DMS53 treated with DMSO at 0.1 percent for 48 hours (cell line): ENCODE measurements at regions not wholly inside any gene's neighbourhood (a gene's known extent, or its start where the extent isn't known, plus 50 kb on each side); places are given as distances from the start of the nearest gene placed in this dataset.

Experiments
- DNase-seq: peaks from one replicate; lab custom pipeline; 2025; ENCODE audit not compliant: unreplicated experiment; lab: John Stamatoyannopoulos, UW

DNA sequence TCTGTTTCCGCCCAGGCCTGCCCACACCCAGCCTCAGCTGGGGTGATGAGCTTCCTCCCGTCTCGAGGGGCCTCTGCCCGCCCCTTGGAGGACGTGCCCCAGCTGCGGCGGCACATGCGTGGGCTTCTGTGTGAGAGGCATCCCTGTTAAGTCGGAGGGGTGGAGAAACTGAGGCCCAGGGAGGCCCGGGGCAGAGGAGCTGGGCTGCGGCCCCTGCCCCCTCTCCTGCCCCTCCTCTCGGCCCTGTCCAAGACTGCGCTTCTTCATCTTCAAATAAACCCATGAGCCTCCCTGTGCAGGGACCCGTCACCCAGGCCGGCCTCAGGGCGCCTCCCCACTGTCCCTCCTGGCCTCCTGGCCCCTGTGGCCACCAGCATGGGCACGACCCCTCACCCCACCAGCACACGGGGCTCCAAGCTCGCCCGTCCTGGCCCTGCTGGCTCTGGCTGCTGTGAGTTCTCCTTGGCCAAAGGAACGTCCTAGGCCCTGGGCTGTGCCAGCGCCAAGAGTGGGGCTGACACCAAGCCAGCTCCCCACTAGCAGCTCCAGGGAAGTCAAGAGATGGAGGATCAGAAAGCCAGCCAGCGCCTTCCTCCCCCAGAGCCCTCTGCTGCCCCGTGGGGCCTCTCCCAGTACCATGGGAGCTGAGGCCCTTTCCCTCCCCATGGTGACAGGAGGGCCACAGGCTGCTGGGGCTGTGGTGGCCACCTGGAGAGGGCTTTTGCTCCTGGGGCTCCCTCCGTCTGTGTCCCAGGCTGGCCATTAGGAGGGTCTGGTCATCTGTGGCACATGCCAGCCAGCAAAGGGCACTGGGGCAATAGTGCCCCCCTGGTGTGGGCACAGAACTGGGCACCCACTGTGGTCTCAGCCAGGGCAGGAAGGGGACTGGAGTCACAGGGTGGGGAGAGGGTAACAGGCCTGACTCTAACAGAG lies 180.4 kb downstream of the KIF26A start:
- no peak for DNase-seq

- DNase-seq: no peak
These were observed 181.3 kb downstream of the KIF26A start for GRCh38 chr14:104319491-104320241.

GRCh38 chr14:104320611-104321086 lies 182.3 kb downstream of the KIF26A start:
- DNase-seq: no peak

- DNase-seq: no peak
These were observed 182.9 kb downstream of the KIF26A start for GRCh38 chr14:104321088-104321801.

- no peak for DNase-seq
These were observed 183.4 kb downstream of the KIF26A start for GRCh38 chr14:104321802-104322130.

DNA sequence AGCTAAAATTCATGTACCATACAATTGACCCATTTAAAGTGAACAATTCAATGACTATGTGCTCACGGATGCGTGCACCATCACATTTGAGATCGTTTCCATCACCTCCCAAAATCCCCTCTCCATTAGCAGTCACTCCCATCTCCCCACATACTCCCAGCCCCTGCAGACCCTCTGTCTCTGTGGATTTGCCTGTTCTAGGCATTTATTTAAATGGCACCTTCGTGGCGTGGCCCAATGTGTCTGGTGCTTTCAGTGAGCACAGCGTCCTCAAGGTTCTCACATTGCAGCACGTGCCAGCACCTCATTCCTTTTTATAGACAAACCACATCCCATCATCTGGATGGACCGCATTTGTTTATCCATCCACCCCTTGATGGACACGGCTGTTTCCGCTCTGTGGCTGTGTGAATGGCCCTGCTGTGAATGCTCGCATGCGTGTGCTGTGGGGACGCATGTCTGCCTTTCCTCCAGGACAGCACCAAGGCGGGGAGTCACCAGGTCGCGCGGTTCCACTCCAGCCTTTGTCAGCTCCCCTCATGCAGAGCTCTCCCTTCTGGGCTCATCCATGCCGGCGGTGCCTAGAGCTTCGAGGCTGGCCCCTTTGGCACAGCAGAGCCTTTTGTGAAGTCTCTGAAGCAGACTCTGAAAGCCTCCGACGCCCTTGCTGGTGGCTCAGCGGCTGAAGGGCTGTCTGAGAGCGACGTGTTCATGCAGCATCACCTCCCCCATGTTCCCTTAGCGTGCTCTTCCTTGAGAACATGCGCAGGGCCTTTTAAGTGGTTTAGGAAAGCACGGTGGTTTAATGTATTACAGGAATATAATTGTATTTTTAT lies 184.4 kb downstream of the KIF26A start:
- DNase-seq: no peak

DNA sequence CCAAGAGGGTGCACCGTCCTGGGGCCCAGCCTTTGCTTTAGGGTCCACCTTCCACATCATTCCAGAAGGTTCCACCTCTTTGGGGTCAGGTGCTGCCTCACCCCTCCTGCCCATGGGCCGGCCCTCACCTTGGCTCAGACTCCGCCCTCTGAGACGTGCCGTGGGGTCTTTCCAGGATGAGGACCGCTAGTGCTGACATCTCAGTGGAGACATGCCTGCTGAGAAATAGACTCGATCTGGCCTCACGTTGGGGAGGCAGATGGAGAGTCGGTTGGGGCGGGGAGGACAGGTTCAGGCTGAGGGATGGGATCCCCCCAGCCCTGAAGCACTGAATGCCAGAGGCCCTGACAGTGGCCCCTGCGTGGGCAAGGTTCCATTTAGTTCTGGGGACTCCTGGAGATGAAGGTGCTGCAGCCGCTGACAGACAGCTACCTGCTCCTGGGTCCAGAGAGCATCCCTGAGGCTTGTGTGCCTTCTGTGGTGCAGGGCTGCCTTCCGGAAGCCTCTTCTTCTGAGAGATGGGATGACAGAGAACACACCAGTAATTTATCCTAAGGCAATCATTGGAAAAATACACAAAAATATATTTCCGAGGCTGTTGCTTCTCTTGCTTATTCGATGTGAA lies 185.3 kb downstream of the KIF26A start:
- DNase-seq: no peak

- no peak for DNase-seq
These were observed 188.5 kb downstream of the KIF26A start for GRCh38 chr14:104326848-104327247.

GRCh38 chr14:104328607-104329006 lies 190.2 kb downstream of the KIF26A start:
- no peak for DNase-seq

DNA sequence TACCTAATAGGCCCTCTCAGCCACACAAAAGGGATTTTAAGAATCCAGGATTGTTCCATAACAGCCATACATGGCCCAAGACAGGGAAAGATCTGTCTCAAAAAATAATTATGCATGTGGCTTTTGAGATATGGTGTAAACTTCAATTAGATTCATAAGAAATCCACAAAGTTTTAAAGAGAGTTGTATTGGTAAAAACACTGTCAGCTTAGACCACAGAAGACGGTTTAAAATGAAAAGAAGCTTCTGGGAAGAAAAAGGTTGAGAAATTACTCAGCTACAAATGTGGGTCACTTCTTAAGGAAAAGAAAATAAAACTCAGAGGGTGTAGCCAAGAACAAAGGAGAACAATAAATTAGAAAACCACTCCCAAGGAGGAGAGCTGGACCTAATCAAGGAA lies 191.4 kb downstream of the KIF26A start:
- no peak for DNase-seq

DNA sequence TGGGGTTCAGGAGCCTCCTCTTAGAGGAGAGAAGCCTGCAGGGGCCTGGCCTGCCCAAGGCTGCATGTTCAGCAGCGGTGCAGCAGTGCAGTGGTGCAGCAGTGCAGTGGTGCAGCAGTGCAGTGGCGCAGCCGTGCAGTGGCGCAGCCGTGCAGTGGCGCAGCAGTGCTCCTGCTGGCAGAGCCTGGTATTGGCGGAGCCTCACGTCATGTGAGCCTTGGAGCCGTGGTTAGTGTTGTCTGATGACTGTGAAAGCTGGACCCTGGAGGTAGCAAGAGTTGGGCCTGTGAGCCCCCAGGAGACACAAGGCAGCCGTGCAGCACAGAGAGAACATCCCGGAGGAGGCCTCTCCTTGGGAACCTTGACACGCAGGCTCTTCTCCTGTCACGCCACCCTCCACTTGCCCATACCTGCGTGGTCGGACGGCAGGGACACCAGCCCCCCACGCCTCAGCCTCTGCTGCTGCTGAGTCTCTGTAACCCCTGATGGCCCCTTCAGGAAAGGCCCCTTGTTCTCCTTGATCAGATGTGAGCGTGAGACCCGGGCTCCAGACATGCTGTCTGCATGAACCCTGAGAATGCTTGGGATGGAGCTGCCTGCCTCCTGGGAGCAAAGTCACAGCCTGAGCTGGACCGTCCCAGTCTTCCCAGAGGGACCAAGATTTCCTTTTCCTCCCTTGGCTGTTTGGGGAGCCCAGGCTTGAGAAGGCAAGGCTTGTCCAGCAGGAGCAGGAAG lies 193.7 kb downstream of the KIF26A start:
- DNase-seq: no peak

GRCh38 chr14:104332634-104333270 lies 194.4 kb downstream of the KIF26A start:
- no peak for DNase-seq

GRCh38 chr14:104333646-104334423 lies 195.4 kb downstream of the KIF26A start:
- no peak for DNase-seq

DNA sequence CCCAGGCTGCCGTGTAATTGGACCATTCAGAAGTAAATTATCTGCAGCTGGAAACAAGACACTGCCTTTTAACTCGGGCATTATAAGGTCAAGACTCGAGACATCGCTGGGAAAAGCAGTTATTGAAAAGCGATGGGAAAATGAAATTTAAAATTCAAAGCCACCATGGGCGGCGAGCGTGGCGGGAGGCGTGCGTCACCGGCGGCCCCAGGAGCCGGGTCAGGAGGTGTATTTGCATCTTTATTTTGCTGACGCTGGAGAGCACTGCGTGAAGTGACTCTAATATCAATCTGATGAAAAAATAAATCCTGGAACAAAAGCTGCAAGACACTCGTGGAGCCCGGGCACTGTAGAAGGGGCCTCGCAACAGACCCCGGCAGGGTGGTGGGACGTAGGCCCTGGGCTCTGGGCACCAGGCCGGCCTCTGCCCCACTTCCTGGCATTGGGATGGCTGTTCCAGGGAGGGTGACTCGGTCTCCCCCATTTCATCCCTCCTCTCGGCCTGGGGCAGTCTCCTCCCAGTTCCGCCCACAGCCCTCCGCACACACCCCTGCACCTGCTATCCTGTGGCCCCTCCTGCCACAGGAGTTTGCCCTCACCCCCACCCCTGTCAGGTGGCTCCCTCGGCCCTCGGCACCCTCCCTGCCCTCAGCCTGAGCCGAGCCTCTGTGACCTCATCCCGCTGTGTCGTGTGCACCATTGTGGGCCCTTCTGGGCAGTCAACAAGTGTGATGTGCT lies 196.2 kb downstream of the KIF26A start:
- no peak for DNase-seq

- DNase-seq: no peak
These were observed 196.8 kb downstream of the KIF26A start for GRCh38 chr14:104335176-104335575.

GRCh38 chr14:104335611-104336010 lies 197.2 kb downstream of the KIF26A start:
- no peak for DNase-seq

DNA sequence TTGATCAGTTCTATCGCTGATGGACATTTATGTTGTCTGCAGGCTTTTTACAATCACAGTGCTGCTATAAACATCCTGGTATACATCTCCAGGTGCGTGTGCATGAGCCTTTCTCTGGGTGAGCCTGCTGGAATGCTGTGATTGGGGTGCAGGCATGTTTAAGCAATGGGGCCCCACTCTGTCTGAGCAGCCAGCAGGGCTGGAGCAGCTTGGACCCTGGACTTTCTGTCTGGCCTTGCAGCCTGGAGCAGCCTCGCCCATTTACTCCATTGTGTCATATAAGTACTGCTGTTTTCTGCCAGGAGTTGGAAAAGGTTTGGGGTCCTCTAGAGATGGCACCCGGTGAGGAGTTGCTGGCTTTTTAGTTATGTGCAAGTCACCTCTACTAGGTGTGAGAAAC lies 199.0 kb downstream of the KIF26A start:
- no peak for DNase-seq

GRCh38 chr14:104339361-104339760 lies 201.0 kb downstream of the KIF26A start:
- no peak for DNase-seq
